ENCODE measurements at regions not wholly inside any gene's neighbourhood (a gene's known extent, or its start where the extent isn't known, plus 50 kb on each side); places are given as distances from the start of the nearest gene placed in this dataset.

DNA sequence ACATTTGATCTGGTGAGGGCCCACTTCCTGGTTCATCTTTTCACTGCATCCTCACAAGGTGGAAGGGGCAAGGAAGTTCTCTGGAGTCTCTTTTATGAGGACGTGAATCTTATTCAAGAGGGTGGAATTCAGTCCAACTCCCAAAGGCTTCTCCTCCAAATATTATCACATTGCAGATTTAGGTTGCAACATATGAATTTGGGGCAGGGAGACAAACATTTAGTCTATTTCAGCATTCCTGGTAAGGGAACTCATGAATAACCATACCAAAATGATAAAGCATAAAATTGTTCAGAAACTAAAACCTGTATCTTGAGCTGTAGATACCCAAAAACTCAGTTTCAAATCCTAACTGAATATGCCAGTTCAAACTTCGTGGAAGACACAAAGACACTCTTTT is 246.8 kb downstream of the QDPR start:
- 72 to 82% methylated on average over 2 of the region's 2 CpGs for WGBS, 2 donors
- TF ChIP-seq CTCF (IDR thresholded peaks at IDR 0.05) = no peak
- TF ChIP-seq POLR2A (IDR thresholded peaks at IDR 0.05) = no peak
- no peak for DNase-seq
- intact Hi-C loops (cut with DNase I) = no loop called here
- Histone ChIP-seq H3K4me3 (replicated peaks in 1 of 3) (no peak overlapping the region), H3K36me3 (no peaks in the 10 kb centered on the region), H3K9me3 (no peaks in the 10 kb centered on the region), H3K27ac (no peak overlapping the region), H3K27me3 (no peaks in the 10 kb centered on the region), H3K4me1 (no peaks in the 10 kb centered on the region)

DNA sequence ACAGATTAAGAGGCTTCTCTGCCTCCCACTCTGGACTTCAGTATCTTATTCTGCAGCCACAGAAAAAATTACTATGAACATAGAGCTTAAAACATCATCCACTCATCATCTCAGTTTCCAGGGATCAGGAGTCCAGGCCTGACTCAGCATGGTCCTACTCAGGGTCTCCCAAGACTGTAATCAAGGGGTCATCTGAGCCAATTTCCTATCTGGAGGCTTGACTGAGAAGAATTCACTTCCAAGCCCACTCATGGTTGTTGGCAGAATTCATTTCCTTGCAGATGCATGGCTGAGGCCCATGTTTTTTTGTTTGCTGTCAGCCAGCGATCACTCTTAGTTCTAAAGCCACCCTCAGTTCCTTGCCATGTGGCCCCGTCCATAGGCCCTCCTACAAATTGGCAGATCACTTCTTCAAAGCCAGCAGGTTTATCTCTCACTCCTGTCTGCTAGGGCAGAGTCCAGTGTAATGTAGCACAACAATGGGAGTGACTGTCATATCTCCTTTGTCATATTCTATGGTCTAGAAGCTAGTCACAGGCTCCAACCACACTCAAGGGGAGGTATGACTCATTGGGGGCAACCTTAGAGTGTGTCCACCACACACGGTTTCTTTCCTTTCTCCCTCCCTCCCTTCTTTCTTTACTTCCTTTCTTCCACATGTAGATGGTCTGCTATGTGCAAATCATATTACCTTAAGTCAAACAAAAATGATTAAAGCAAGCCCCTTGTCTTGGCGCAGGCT is 251.6 kb downstream of the QDPR start:
- Histone ChIP-seq H3K27ac (no peak overlapping the region), H3K4me1 (no peaks in the 10 kb centered on the region), H3K9me3 (no peaks in the 10 kb centered on the region), H3K27me3 (no peaks in the 10 kb centered on the region), H3K36me3 (no peaks in the 10 kb centered on the region), H3K4me3 (replicated peaks in 1 of 3) (no peak overlapping the region)
- 81 to 87% methylated on average over 4 of the region's 4 CpGs for WGBS, 2 donors
- TF ChIP-seq POLR2A (IDR thresholded peaks at IDR 0.05) = no peak
- no peak for TF ChIP-seq CTCF (IDR thresholded peaks at IDR 0.05)
- no peak for DNase-seq
- intact Hi-C loops (cut with DNase I) = no loop called here

DNA sequence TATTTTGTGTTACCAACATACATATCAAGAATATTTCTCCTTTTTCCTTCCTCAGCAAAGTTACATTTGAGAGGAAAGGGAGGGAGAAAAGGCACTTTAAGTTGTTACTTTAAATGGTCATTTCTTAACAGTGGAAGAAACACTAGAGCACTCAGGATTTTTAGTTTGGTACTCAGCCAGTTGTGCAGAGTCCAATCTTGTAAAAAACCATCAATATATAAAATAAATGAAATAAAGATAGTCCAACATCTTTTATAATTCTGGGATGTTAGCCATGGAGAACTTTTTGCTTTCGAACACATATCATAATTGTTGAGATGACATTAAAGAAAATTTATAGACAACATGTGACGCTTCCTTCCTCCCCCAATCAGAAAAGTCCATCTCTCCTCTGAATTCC is 253.8 kb downstream of the QDPR start:
- Histone ChIP-seq H3K36me3 (no peaks in the 10 kb centered on the region), H3K27me3 (no peaks in the 10 kb centered on the region), H3K27ac (no peak overlapping the region), H3K9me3 (no peaks in the 10 kb centered on the region), H3K4me3 (replicated peaks in 1 of 3) (no peak overlapping the region), H3K4me1 (no peaks in the 10 kb centered on the region)
- no peak for TF ChIP-seq CTCF (IDR thresholded peaks at IDR 0.05)
- TF ChIP-seq POLR2A (IDR thresholded peaks at IDR 0.05) = no peak
- WGBS, 2 donors = 95% methylated on average over 2 of the region's 2 CpGs
- intact Hi-C loops (cut with DNase I) = no loop called here
- no peak for DNase-seq

- 90 to 91% methylated on average over 2 of the region's 2 CpGs for WGBS, 2 donors
- intact Hi-C loops (cut with DNase I) = no loop called here
- H3K27me3 ChIP-seq = no peaks in the 10 kb centered on the region
- no peaks in the 10 kb centered on the region for H3K4me1 ChIP-seq
- no peak overlapping the region for H3K4me3 ChIP-seq (replicated peaks in 1 of 3)
- H3K36me3 ChIP-seq = no peaks in the 10 kb centered on the region
- no peaks in the 10 kb centered on the region for H3K9me3 ChIP-seq
- no peak overlapping the region for H3K27ac ChIP-seq
- TF ChIP-seq POLR2A (IDR thresholded peaks at IDR 0.05) (no peak), CTCF (IDR thresholded peaks at IDR 0.05) (no peak)
- DNase-seq = no peak
Measured at GRCh38 chr4:17252131-17252530, 259.8 kb downstream of the QDPR start.

DNA sequence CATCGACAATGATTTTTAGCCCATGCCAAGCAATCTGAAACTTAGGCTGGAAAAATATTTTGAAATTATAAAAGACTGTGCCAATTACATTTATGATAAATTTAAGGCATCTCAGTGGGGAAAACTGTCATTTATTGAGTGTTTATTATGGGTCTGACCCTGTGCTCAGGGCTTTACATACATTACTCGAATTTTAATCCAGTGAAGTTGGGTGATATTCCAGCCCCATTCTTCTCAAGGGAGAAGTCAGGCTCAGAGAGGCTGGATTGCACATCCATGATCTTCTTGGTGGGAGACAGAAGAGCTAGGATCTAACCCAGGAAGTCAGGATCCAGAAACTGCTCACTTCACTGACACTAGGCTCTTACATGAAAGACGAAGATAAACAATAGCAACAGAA is 260.8 kb downstream of the QDPR start:
- intact Hi-C loops (cut with DNase I) = no loop called here
- no peak overlapping the region for H3K4me3 ChIP-seq (replicated peaks in 1 of 3)
- H3K36me3 ChIP-seq = no peaks in the 10 kb centered on the region
- WGBS, 2 donors = 79 to 83% methylated on average over 3 of the region's 3 CpGs
- no peak overlapping the region for H3K27ac ChIP-seq
- DNase-seq = no peak
- TF ChIP-seq CTCF (IDR thresholded peaks at IDR 0.05) (no peak), POLR2A (IDR thresholded peaks at IDR 0.05) (no peak)
- H3K9me3 ChIP-seq = no peaks in the 10 kb centered on the region
- no peaks in the 10 kb centered on the region for H3K4me1 ChIP-seq
- no peaks in the 10 kb centered on the region for H3K27me3 ChIP-seq
